GM23338 (cell line): ENCODE measurements at regions not wholly inside any gene's neighbourhood (a gene's known extent, or its start where the extent isn't known, plus 50 kb on each side); places are given as distances from the start of the nearest gene placed in this dataset.

Experiments
- ATAC-seq: fragments of 200-7000 bp; cut with Tn5 transposase; 3 replicates; pipeline ENCODE4 v1.9.1; 2020
- DNase-seq: peaks from one replicate; pipeline ENCODE4 v3.0.0-alpha.2; 2015; ENCODE audit warnings: low spot score
- H2AFZ ChIP-seq: fragments of 200-600 bp; sonication (generic); 2 replicates; pipeline ENCODE4 v1.8.0; 2016; ENCODE audit warnings: antibody characterized with exemption, mild to moderate bottlenecking, moderate library complexity
- H3F3A ChIP-seq: fragments of 200-600 bp; sonication (generic); replicated peaks from 2 replicates; pipeline ENCODE4 v1.8.0; 2017; ENCODE audit warnings: antibody characterized with exemption, mixed run types, low read depth
- H3K27ac ChIP-seq: fragments of 200-600 bp; sonication (generic); 2 replicates; pipeline ENCODE4 v1.6.1; 2016; ENCODE audit warnings: low read depth
- H3K27me3 ChIP-seq: fragments of 200-600 bp; sonication (generic); 2 replicates; pipeline ENCODE4 v1.8.0; 2016; ENCODE audit warnings: mild to moderate bottlenecking, mixed run types, moderate library complexity; ENCODE audit not compliant: insufficient read depth
- H3K36me3 ChIP-seq: fragments of 200-600 bp; sonication (generic); 2 replicates; pipeline ENCODE4 v1.8.0; 2016; ENCODE audit warnings: mild to moderate bottlenecking; ENCODE audit not compliant: insufficient read depth
- H3K4me1 ChIP-seq: fragments of 200-600 bp; sonication (generic); 2 replicates; pipeline ENCODE4 v1.8.0; 2016; ENCODE audit warnings: mild to moderate bottlenecking, moderate library complexity; ENCODE audit not compliant: insufficient read depth
- H3K4me2 ChIP-seq: fragments of 200-600 bp; sonication (generic); 2 replicates; pipeline ENCODE4 v1.7.1; 2017; ENCODE audit warnings: mixed run types
- H3K4me3 ChIP-seq: fragments of 200-600 bp; sonication (generic); 2 replicates; pipeline ENCODE4 v1.6.1; 2016; ENCODE audit warnings: mixed run types
- H3K79me2 ChIP-seq: fragments of 200-600 bp; sonication (generic); replicated peaks from 2 replicates; pipeline ENCODE4 v1.8.0; 2017; ENCODE audit warnings: mild to moderate bottlenecking; ENCODE audit not compliant: insufficient read depth
- H3K9me2 ChIP-seq: fragments of 200-600 bp; sonication (generic); 2 replicates; pipeline ENCODE4 v1.8.0; 2017; ENCODE audit not compliant: insufficient read depth
- H4K20me1 ChIP-seq: fragments of 200-600 bp; sonication (generic); replicated peaks from 2 replicates; pipeline ENCODE4 v1.8.0; 2017; ENCODE audit warnings: mild to moderate bottlenecking; ENCODE audit not compliant: insufficient read depth
- H3K27ac Mint-ChIP-seq: 2 replicates; pipeline ENCODE4 v1.8.0; 2020; ENCODE audit warnings: inconsistent platforms, mild to moderate bottlenecking, moderate library complexity, mixed read lengths
- H3K27me3 Mint-ChIP-seq: 3 replicates; pipeline ENCODE4 v1.8.0; 2022; ENCODE audit warnings: low read depth, mild to moderate bottlenecking, moderate library complexity, mixed read lengths, inconsistent platforms; ENCODE audit not compliant: insufficient read depth, poor library complexity
- H3K36me3 Mint-ChIP-seq: 3 replicates; pipeline ENCODE4 v1.8.0; 2021; ENCODE audit warnings: low read depth, mild to moderate bottlenecking, inconsistent platforms, moderate library complexity, mixed read lengths
- H3K4me1 Mint-ChIP-seq: 3 replicates; pipeline ENCODE4 v1.8.0; 2020; ENCODE audit warnings: mild to moderate bottlenecking, inconsistent platforms, mixed read lengths
- H3K4me3 Mint-ChIP-seq: 3 replicates; pipeline ENCODE4 v1.8.0; 2021; ENCODE audit warnings: moderate library complexity, mild to moderate bottlenecking, inconsistent platforms, mixed read lengths
- H3K9me3 Mint-ChIP-seq: 3 replicates; pipeline ENCODE4 v1.8.0; 2020; ENCODE audit warnings: moderate library complexity, mild to moderate bottlenecking, inconsistent platforms, mixed read lengths
- CREB1 ChIP-seq: fragments of 250-450 bp; sonication (Bioruptor Pico); IDR thresholded peaks from 2 replicates; pipeline ENCODE4 v1.5.0; 2020; ENCODE audit warnings: low read depth, mild to moderate bottlenecking, moderate library complexity
- CTCF ChIP-seq, 2 experiments: fragments of 200-600 bp in 1 of 2; sonication (generic) in 1 of 2; conservative IDR thresholded peaks; 2 replicates each; pipeline versions ENCODE4 v1.5.1 to v1.6.1; 2016 to 2017; ENCODE audit warnings: antibody characterized with exemption in 2 of 2, low read depth in 2 of 2, mild to moderate bottlenecking in 2 of 2, moderate library complexity in 1 of 2
- ETS1 ChIP-seq: IDR thresholded peaks from 2 replicates; pipeline ENCODE4 v1.6.1; 2016; ENCODE audit warnings: antibody characterized with exemption
- EZH2 ChIP-seq: fragments of 200-600 bp; sonication (generic); IDR thresholded peaks from one replicate; pipeline ENCODE4 v1.8.0; 2017; ENCODE audit warnings: antibody characterized with exemption, mild to moderate bottlenecking, low read depth; ENCODE audit not compliant: unreplicated experiment
- EZH2phosphoT487 ChIP-seq: fragments of 200-600 bp; sonication (generic); IDR thresholded peaks from one replicate; pipeline ENCODE4 v1.8.1; 2018; ENCODE audit warnings: antibody characterized with exemption; ENCODE audit not compliant: unreplicated experiment
- JUNB ChIP-seq: IDR thresholded peaks from one replicate; pipeline ENCODE4 v1.6.1; 2016; ENCODE audit warnings: antibody characterized with exemption; ENCODE audit not compliant: unreplicated experiment
- NANOG ChIP-seq: IDR thresholded peaks from 2 replicates; pipeline ENCODE4 v1.6.1; 2016; ENCODE audit warnings: antibody characterized with exemption, borderline replicate concordance
- POLR2AphosphoS5 ChIP-seq: IDR thresholded peaks from 2 replicates; pipeline ENCODE4 v1.6.1; 2016; ENCODE audit warnings: antibody characterized with exemption, low read depth
- REST ChIP-seq: IDR thresholded peaks from one replicate; pipeline ENCODE4 v1.6.1; 2018; ENCODE audit warnings: antibody characterized with exemption; ENCODE audit not compliant: unreplicated experiment
- ZNF114 ChIP-seq: fragments of 250-450 bp; sonication (Bioruptor Pico); IDR thresholded peaks from 2 replicates; pipeline ENCODE4 v1.5.0; 2020; ENCODE audit warnings: mild to moderate bottlenecking, moderate library complexity
- ZNF331 ChIP-seq: fragments of 250-450 bp; sonication (Bioruptor Pico); IDR thresholded peaks from 2 replicates; pipeline ENCODE4 v1.5.0; 2020; ENCODE audit warnings: low read depth, mild to moderate bottlenecking, moderate library complexity
- ZNF462 ChIP-seq: fragments of 250-450 bp; sonication (Bioruptor Pico); IDR thresholded peaks from 2 replicates; pipeline ENCODE4 v1.5.0; 2020; ENCODE audit warnings: mild to moderate bottlenecking, moderate library complexity

- no peak for TF ChIP-seq NANOG
- no peak for TF ChIP-seq ZNF331
- TF ChIP-seq EZH2, result no peak
- TF ChIP-seq POLR2AphosphoS5, result no peak
- TF ChIP-seq ETS1, result no peak
- no peak for TF ChIP-seq CTCF (conservative IDR thresholded peaks at IDR 0.05; ENCODE audit: low read depth in 2 of 2)
- no peak for TF ChIP-seq ZNF114 (CRISPR knock-in tag)
These were observed 753.2 kb downstream of the ADCYAP1 start (continued) for GRCh38 chr18:1657876-1658275.

- Mint-ChIP-seq H3K9me3 (no peaks in the 10 kb centered on the region), H3K27me3 (no peaks in the 10 kb centered on the region), H3K4me3 (no peak overlapping the region), H3K4me1 (no peaks in the 10 kb centered on the region), H3K36me3 (no peaks in the 10 kb centered on the region), H3K27ac (no peak overlapping the region)
- peak overlapping the region; percentile 49; the same call in 1 of the 2 replicates for H2AFZ ChIP-seq
- H3K4me2 ChIP-seq, result no peak overlapping the region
- DNase-seq, result no peak
- no peaks in the 10 kb centered on the region for H3K27me3 ChIP-seq
- no peaks in the 10 kb centered on the region for H3K9me2 ChIP-seq
- H3K4me1 ChIP-seq, result no peaks in the 10 kb centered on the region
- H3F3A ChIP-seq, result no peaks in the 10 kb centered on the region
- no peaks in the 10 kb centered on the region for H3K79me2 ChIP-seq
- H3K36me3 ChIP-seq, result no peaks in the 10 kb centered on the region
- no peaks in the 10 kb centered on the region for H4K20me1 ChIP-seq
- no peak for ATAC-seq
- no peak overlapping the region for H3K27ac ChIP-seq
- H3K4me3 ChIP-seq, result no peak overlapping the region
- no peak for TF ChIP-seq JUNB
- TF ChIP-seq ZNF331, result no peak
- no peak for TF ChIP-seq POLR2AphosphoS5
- no peak for TF ChIP-seq NANOG
- no peak for TF ChIP-seq EZH2phosphoT487
- no peak for TF ChIP-seq CREB1 (CRISPR knock-in tag)
- no peak for TF ChIP-seq REST
- TF ChIP-seq ZNF462, result no peak
These were observed 754.4 kb downstream of the ADCYAP1 start for GRCh38 chr18:1658908-1659566.
